Esophagus muscularis mucosa (tissue), 4 donors: ENCODE measurements at regions not wholly inside any gene's neighbourhood (a gene's known extent, or its start where the extent isn't known, plus 50 kb on each side); places are given as distances from the start of the nearest gene placed in this dataset.

Experiments used
- DNase-seq: peaks from one replicate; pipeline ENCODE4 v3.0.0-alpha.2; 2017; ENCODE audit errors: extremely low spot score
- H3K27ac ChIP-seq, 4 donors: fragments of 200-600 bp; sonication (generic); replicated peaks in 1 of 4; 1 replicate in 3 of 4; 2 replicates in 1 of 4; pipeline ENCODE4 v1.5.1; 2016 to 2019; ENCODE audit warnings: mild to moderate bottlenecking in 1 of 4
- H3K27me3 ChIP-seq, 4 donors: fragments of 200-600 bp; sonication (generic); one replicate each; pipeline versions ENCODE4 v1.5.1 to v1.6.0; 2016 to 2019
- H3K36me3 ChIP-seq, 4 donors: fragments of 200-600 bp; sonication (generic); one replicate each; pipeline ENCODE4 v1.5.1; 2016 to 2019
- H3K4me1 ChIP-seq, 4 donors: fragments of 200-600 bp; sonication (generic); one replicate each; pipeline ENCODE4 v1.5.1; 2016 to 2019
- H3K4me3 ChIP-seq, 4 donors: fragments of 200-600 bp; sonication (generic); 1 replicate in 2 of 4; 2 replicates in 2 of 4; pipeline ENCODE4 v1.5.1; 2016 to 2019; ENCODE audit warnings: mild to moderate bottlenecking in 4 of 4, moderate library complexity in 1 of 4
- H3K9me3 ChIP-seq, 4 donors: fragments of 200-600 bp; sonication (generic); 1 replicate in 3 of 4; 2 replicates in 1 of 4; pipeline ENCODE4 v1.5.1; 2016 to 2019
- EP300 ChIP-seq: sonication (generic); formaldehyde crosslinking; IDR thresholded peaks from one replicate; pipeline ENCODE4 v1.6.1; 2017; ENCODE audit warnings: antibody characterized with exemption
- POLR2A ChIP-seq: fragments of 450-650 bp; IDR thresholded peaks from one replicate; pipeline ENCODE4 v1.6.1; 2017; ENCODE audit warnings: antibody characterized with exemption, moderate library complexity, mild to moderate bottlenecking, low read depth
- POLR2AphosphoS5 ChIP-seq, 2 donors: sonication (generic); formaldehyde crosslinking; IDR thresholded peaks; one replicate each; pipeline ENCODE4 v1.6.1; 2017; ENCODE audit warnings: antibody characterized with exemption in 2 of 2
- WGBS: methylation state at CpG from one replicate; pipeline ENCODE4 v1.1.5; 2018; 5-methylcytosine and 5-hydroxymethylcytosine counted together
- intact Hi-C: fragments of 100-400 bp; cut with DNase I; formaldehyde crosslinking; loops from one replicate; pipeline ENCODE4 v1.15.1; 2023
- TF ChIP-seq, protein P1 (sequence below), 3 experiments: fragments of 200-600 bp in 2 of 3; fragments of 450-650 bp in 1 of 3; sonication (generic) in 2 of 3; IDR thresholded peaks; one replicate each; pipeline ENCODE4 v1.5.1; 2017 to 2019; ENCODE audit warnings: antibody characterized with exemption in 3 of 3, mild to moderate bottlenecking in 2 of 3, moderate library complexity in 1 of 3

DNA sequence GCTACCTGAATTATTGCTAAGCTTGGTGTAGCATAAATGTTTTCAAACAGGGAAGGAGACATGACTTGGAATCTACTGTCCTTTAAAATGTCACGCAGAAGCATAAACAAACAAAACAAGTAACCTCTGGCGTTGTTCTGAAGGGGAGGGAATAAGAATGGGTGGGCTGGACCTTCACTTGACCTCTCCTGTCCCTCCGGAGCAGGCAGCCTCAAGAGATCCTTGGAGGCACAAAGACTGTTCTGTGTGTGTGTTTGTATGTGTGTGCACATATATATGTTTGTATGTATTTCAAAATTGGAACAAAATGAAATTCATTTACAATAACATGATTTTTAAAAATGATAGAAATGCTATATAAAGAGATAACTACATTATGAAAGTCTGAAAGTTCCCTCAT is 91.3 kb upstream of the DCLK2 start:
- no peak for DNase-seq
- TF ChIP-seq, protein P1, sequence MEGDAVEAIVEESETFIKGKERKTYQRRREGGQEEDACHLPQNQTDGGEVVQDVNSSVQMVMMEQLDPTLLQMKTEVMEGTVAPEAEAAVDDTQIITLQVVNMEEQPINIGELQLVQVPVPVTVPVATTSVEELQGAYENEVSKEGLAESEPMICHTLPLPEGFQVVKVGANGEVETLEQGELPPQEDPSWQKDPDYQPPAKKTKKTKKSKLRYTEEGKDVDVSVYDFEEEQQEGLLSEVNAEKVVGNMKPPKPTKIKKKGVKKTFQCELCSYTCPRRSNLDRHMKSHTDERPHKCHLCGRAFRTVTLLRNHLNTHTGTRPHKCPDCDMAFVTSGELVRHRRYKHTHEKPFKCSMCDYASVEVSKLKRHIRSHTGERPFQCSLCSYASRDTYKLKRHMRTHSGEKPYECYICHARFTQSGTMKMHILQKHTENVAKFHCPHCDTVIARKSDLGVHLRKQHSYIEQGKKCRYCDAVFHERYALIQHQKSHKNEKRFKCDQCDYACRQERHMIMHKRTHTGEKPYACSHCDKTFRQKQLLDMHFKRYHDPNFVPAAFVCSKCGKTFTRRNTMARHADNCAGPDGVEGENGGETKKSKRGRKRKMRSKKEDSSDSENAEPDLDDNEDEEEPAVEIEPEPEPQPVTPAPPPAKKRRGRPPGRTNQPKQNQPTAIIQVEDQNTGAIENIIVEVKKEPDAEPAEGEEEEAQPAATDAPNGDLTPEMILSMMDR (IDR thresholded peaks at IDR 0.05), result no peak
- TF ChIP-seq POLR2AphosphoS5 (IDR thresholded peaks at IDR 0.05), result no peak
- TF ChIP-seq POLR2A, result no peak
- no peak for TF ChIP-seq EP300
- Histone ChIP-seq H3K9me3 (no peaks in the 10 kb centered on the region), H3K36me3 (no peaks in the 10 kb centered on the region), H3K27me3 (no peaks in the 10 kb centered on the region), H3K4me1 (no peaks in the 10 kb centered on the region), H3K4me3 (no peak overlapping the region), H3K27ac (no peak overlapping the region)
- intact Hi-C loops, result no loop called here
- WGBS, result 62% methylated on average over 3 of the region's 3 CpGs

DNA sequence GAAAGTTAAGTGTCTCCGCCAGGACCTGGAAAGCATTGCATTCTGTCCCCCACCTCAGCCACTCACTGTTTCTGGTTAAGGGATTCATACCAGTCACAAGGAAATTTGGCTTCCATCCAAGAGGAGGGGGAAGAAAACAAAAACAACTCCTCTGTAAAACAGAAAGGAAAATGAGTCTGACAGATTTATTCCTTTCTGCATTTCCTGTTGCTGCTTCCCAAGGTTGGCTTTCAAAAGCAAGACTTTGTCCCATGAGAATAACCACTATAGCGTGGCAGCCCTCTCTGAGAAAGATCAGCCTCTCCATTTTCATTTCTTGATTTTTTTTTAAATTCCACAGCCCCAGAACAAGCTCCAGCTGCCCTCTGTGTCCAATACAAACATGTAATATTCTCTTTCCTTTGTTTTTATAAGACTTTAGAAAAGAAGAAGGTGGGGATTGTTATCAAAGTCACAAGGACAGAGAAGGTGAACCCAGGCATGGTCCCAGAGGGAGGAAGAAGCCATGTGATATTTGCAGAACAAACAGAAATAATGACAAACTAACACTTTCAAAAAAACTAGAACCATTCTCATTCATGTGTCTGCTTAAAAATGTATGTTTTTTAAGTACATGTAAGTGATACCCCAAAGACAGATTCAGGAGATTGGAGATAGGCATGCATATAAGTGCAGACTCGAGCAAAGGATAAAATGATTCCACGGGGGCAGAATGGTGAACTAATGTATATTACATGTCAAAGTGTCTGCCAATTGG is 90.7 kb upstream of the DCLK2 start:
- intact Hi-C loops, result no loop called here
- H3K27ac ChIP-seq, result no peak overlapping the region
- no peaks in the 10 kb centered on the region for H3K4me1 ChIP-seq
- TF ChIP-seq, protein P1 (IDR thresholded peaks at IDR 0.05), result no peak
- TF ChIP-seq POLR2A (no peak), POLR2AphosphoS5 (IDR thresholded peaks at IDR 0.05) (no peak), EP300 (no peak)
- H3K36me3 ChIP-seq, result no peaks in the 10 kb centered on the region
- H3K27me3 ChIP-seq, result no peaks in the 10 kb centered on the region
- H3K4me3 ChIP-seq, result no peak overlapping the region
- H3K9me3 ChIP-seq, result no peaks in the 10 kb centered on the region
- 65% methylated on average over 4 of the region's 4 CpGs for WGBS
- DNase-seq, result no peak

DNA sequence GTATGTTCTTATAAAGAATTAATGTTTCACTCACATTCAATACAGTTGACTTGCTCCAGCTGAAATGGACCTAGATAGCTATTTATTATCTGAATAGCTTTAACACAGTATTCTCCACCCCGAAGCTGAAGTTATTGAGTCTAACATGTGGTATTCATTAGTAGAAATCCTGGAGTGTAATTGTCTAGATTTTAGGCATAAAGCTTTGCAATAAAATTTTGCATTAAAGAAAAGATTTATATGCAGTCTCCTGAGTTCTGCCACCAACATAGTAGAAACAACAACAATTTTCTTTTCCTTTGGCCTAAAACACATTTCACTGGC is 90.2 kb upstream of the DCLK2 start:
- H3K36me3 ChIP-seq, result no peaks in the 10 kb centered on the region
- H3K27me3 ChIP-seq, result no peaks in the 10 kb centered on the region
- H3K9me3 ChIP-seq, result no peaks in the 10 kb centered on the region
- intact Hi-C loops, result no loop called here
- H3K4me3 ChIP-seq, result no peak overlapping the region
- H3K27ac ChIP-seq, result no peak overlapping the region
- no peak for TF ChIP-seq EP300
- no peak for TF ChIP-seq POLR2A
- TF ChIP-seq, protein P1 (IDR thresholded peaks at IDR 0.05), result no peak
- TF ChIP-seq POLR2AphosphoS5 (IDR thresholded peaks at IDR 0.05), result no peak
- DNase-seq, result no peak
- 75% methylated on average over 1 of the region's 1 CpG for WGBS
- no peaks in the 10 kb centered on the region for H3K4me1 ChIP-seq

DNA sequence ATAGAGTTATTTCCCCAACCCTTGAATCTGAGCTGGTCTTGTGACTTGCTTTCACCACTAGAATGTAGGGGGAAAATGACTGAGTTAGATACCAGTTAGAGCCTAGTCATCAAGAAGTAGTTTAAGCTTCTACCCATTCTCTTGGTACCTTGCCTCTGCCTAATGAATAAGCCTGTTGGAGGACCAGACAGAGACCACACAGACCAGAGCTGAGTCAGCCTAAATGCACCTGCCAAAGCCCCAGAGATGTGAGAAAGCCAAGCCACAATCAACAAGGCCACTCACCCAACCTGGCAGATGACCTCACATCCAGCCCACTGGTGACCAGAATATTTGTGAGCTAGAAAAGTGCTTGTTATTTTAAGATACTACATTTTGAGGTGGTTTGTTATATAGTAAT is 85.2 kb upstream of the DCLK2 start:
- intact Hi-C loops, result no loop called here
- no peaks in the 10 kb centered on the region for H3K27me3 ChIP-seq
- no peak overlapping the region for H3K27ac ChIP-seq
- TF ChIP-seq, protein P1 (IDR thresholded peaks at IDR 0.05), result no peak
- no peak for TF ChIP-seq EP300
- TF ChIP-seq POLR2AphosphoS5 (IDR thresholded peaks at IDR 0.05), result no peak
- no peak for TF ChIP-seq POLR2A
- H3K4me1 ChIP-seq, result peaks cover 0 to 4% (median 2%) of the 10 kb centered on the region in 4 donors
- DNase-seq, result no peak
- no peak overlapping the region for H3K4me3 ChIP-seq
- H3K9me3 ChIP-seq, result no peaks in the 10 kb centered on the region
- H3K36me3 ChIP-seq, result no peaks in the 10 kb centered on the region
